M059J (cell line): ENCODE measurements at regions not wholly inside any gene's neighbourhood (a gene's known extent, or its start where the extent isn't known, plus 50 kb on each side); places are given as distances from the start of the nearest gene placed in this dataset.
"Not testable (repeated sequence)": the region's sequence is repeated elsewhere in the genome, so short reads cannot be mapped to it uniquely, and the experiment has no call there.

Experiments used
- DNase-seq: peaks from one replicate; pipeline ENCODE4 v3.0.0-alpha.2; 2012; ENCODE audit warnings: low read depth

DNA sequence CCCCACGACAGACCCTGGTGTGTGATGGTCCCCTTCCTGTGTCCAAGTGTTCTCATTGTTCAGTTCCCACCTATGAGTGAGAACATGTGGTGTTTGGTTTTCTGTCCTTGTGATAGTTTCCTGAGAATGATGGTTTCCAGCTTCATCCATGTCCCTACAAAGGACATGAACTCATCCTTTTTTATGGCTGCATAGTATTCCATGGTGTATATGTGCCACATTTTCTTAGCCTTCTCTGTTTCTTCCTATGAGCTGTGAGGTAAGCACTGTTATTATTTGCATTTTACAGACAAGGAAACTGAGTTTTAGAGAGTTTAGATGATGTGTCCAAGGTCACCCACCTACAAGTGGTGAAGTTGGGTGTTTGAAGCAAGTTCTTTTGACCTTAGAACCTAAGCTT, 51.1 kb upstream of the BNC1 start:
- DNase-seq: not testable (repeated sequence)

DNA sequence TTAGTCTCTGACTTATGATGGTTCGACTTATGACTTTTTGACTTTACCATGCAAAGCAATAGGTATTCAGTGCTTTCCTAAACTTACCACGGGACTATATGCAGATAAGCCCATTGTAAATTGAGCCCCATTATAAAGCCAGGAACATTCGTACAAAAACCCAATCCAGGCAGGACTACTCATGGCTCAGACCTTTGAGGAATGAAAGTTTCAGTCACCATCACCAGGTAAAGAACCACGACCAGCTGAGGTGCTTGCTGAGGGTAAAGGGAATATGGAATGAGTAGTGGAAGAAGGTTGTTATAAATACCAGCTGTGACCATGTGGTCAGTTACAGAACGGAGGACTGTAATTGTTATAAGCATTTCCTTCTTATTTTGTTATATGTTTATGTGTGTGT, 54.9 kb upstream of the BNC1 start:
- DNase-seq: no peak

DNA sequence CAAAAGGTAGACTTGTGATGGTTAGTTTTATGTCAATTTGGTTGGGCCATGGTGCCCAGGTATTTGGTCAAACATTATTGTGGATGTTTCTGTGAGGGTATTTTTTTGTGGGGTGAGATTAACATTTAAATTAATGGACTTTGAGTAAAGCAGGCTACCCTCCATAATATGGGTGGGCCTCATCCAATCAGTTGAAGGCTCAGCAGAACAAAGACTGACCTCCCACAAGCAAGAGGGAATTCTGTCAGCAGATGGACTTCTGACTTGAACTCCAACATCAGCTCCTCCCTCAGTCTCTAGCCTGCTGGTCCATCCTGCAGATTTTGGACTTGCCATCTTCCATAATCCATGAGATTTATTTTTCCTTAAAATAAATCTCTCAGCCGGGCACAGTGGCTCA, 55.6 kb upstream of the BNC1 start:
- no peak for DNase-seq

DNA sequence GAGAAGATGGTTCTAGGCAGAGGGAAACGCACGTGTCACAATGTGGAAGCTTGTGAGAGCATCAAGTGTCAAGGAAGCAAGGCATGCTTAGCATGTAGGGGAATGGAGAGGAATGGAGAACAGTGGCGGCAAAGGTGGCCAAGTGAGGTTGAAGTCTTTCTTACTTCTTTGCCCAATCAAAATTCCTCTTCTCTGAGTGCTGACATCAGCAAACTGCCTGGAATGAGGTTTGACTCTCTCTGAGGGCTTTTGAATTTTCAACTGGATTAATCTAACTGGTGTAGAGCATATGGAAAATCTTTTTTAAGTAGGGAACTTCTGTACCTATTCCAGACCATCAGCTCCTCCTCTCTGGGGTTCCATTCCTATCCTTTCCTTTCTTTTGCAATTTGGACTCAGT, 61.9 kb upstream of the BNC1 start:
- no peak for DNase-seq

DNA sequence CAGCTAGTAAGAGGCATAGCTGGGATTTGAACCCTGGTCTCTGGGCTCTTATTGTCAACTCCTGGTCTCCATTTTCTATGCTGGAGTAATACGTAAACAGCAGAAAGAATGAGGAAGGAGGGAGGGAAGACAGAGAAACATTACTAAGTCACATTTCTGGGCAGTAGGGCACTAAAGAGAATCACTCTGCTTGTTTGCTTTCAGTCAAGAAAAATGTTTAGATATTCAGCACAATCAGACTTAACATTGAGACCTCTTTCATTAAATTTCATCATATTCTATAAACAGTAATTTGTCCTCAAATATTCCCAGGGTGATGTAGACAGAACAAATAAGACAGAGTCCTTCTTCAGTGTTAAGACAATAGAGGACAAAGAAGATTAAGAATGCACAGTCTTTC, 67.7 kb upstream of the BNC1 start:
- no peak for DNase-seq

DNA sequence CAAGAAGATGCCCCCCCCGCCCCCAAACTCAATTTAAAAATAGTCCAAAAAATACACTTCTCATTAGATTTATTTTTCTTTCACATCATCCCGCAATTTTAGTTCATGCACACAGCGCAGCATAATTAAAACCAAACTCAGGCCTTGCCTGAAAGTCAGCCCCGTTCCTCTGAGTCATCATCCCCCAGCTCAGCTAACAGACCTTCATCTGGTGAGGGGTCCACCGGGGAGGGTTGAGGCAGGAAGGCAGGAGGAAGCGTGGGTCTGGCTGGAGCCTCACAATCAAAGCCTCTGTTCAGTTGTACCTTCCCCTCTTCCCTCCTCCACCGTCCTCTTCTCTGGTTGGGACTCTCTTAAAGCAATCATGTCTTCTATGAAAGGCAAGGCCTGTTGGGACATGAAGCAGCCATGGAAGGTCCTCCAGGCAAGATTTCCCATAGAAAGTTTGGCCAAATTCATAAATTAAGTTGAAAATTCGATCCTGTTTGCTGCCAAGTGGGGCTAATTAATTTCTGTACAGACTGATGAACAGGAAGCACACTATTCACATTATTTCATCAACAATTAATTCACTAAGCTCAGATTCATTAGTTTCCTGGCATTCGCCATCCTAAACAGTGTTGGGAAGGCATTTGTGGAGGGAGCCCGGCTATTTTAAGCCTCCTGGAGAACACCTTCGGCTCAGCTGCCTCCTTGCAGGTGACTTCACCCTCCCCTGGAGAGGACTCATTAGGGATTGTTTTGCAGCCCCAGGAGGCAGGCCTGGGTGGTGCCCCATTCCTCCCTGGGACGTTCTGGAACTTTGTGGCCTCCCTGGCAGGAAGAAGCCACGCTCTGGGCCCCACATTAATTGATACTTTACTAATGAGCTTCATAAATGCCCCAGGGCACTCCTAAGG, 72.3 kb upstream of the BNC1 start:
- no peak for DNase-seq

DNA sequence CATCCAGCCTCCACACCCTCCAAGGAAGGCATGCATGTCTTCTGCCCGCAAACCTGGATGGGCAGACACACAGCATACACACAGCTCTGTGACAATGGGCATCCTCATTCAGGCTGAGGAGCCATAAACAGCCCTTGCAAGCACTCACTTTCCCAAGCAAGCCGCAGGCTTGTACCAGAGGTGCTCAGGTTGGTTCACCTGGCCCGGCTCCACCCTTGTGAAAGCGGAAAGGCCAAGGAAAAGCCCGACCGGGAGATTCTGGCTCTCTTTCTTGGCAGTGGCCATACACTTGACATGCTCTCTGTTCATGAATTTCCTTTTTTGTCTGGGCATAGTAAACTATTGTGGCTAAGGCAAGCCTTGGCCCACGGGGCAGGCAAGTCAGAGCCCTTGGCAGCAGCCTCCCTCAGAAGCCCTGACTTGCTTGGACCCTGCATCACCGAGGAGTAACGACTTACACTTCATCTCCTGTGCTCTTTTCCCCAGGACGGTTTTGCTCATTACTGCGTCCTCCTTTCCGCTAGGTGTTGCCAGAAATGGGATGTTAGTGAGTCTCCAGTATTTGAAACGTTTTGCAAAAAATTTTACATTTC, 74.6 kb upstream of the BNC1 start:
- DNase-seq: no peak

DNA sequence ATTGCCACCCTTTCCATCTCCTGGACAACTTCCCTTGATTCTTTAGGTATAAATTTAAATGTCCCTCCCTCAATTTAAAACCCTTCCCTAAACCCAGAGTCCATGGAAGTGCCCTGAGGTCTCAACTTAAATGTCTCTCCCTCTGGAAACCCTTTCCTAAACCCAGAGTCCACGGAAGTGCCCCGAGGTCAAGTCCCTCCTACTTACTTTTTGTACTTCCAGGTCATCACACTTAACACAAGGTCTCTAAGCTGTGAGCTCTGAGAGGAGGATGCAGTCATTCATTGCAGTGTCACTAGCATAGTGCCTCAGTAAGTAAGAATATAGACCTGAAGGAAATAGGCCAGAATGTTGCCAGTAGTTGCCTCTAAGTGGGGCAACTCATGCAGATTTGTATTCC, 78.2 kb upstream of the BNC1 start:
- DNase-seq: no peak

DNA sequence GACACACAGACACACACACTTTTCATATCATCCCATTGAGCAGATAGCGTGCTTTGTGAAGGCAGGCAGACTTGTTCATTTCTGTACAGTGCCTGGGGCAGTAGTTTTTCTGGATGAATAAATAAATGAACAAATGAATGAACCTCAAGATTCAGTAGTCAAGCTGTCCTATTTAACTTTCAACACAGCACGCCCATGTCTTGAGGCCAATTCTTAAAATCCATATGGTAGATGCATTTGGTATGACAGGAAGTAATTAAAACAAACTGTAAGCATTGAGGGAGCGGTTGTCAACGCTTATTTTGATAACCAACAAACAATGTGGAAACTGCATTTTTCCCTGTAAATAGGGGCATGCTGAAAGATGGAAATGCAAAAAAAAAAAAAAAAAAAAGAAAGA, 80.0 kb upstream of the BNC1 start:
- no peak for DNase-seq

DNA sequence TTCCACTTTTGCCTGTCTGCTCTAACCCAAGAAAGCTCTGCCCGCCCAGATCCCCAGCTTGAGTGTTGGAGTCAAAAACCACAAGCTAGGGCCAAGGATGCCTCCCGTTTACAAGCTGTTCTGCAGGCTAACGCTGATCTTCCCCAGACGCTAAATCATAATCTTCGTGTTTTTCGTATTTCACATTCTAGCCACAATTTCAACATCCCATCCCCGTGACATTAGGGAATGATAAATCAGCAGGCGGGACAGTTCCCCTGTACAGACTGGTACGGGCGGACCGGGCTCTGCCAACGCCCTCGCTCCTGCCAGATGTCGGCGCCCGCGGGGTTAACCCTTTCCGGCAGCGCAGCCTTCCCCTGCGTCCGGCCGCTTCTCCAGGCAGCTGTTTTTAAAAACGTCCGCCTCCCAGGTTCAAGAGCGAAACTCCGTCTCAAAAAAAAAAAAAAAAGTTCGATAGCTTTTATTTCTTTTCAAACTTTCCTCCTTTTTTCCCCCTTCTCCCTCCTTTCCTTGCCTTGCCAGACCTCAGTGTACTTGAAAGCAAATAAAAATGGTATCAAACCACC, 81.0 kb upstream of the BNC1 start:
- DNase-seq: peak; percentile 49

DNA sequence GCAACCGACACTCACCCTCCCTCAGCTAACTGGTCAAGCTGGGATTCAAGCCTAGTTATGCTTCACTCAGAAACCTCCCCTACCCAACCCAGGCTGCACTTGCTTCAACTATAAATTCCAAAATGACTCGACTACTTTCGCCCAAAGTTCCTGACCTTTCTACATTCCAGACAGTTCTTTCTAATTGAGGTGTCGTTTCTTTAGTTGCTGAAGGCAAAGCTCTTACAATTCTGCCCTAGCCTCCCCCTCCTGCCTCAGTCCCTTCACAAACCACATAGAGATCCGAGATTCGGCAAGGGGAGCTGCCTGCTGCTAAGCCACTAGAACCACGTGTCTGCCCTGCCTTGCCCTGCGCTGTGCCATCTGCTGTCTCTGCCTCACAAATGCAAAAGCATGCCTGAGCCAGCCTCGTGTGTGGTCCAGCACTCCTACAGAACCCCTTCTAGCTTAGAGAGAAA, 74.7 kb upstream of the SH3GL3 start:
- DNase-seq: peak; percentile 42

DNA sequence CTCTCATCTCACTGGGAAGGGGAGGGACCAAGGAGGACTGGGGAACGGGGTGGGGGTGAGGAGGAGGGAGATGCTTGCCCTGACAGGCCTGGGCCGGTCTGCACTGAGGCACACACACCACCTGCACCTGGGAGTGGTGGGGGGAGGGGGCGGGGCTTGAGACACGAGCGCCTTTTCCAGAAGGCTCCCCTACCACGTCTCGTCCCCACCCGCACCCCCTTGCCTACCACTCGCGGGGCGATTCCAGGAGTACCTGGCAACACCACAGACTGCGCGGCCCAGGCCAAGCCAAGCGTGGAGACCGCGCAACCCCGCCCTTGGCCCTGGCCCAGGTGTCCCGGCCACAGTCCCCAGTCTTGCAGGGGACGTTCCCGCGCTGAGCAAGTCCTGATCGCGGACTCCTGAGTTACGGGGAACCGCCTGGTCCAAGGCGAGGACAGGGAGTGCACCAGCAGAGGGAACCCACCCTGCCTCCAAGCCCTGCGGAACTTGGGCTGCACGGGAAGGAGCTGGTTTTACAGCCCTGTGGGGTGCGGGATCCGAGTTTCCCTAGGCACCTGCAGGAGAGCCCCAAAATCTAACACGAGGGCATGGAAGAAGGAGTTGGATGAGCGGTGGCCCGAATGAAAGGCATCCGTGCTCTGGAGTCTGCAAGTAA, 68.1 kb upstream of the SH3GL3 start:
- no peak for DNase-seq

DNA sequence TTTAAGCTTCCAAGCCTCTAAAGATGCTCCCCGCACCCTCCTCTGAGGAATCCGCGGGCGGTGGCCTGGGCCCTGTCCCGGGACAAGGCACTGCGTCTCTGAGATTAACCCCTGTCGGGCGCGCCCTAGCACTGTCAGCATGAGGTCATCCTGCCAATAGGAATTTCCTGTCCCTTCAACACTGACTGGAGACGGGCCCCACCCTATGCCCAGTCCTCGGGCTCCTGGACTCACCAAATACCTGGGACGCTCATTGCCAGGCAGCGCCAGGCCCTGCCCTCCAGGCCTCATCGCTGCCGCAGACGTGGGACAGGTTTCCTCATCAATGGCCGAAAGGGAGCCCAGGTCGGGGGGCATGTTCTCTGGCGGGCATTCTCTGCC, 67.6 kb upstream of the SH3GL3 start:
- DNase-seq: peak; percentile 76

DNA sequence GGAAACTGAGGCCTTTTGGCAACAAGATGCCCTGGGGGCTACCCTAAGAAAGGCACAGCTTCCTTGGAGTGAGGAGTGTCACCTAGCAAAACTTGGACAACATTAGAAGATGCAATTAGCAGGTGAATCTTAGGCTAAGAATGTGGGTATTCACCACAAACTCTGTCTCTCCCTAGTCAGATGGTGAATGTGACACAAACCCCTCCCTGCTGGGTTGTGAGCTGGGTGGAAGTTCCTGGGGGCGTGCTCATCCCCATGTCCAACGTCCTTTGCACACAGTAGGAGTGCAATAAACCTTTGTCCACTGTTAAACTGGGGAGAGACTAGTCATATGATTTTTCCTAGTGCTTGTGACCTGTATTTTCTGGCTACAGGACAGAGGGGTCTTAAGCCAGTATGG, 67.1 kb upstream of the SH3GL3 start:
- DNase-seq: peak; percentile 82

DNA sequence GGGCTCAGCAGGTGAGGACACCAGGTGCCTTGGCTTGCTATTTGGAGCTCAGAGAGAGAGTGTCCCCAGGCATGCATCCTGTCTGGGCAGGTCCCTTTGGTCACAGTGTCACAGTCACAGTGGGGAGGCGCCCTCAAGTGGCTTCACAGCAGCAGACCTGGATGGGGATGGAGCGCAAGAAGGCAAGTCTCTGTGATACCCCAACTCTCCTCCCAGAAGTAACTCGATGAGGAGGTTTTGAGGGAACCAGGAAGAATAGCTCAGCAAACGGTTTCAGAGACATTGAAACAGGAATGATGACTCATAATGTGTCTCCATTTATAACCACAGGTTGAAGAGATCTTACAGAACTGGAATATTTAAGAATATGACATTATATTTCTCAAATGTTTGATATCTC, 66.5 kb upstream of the SH3GL3 start:
- peak; percentile 71 for DNase-seq

DNA sequence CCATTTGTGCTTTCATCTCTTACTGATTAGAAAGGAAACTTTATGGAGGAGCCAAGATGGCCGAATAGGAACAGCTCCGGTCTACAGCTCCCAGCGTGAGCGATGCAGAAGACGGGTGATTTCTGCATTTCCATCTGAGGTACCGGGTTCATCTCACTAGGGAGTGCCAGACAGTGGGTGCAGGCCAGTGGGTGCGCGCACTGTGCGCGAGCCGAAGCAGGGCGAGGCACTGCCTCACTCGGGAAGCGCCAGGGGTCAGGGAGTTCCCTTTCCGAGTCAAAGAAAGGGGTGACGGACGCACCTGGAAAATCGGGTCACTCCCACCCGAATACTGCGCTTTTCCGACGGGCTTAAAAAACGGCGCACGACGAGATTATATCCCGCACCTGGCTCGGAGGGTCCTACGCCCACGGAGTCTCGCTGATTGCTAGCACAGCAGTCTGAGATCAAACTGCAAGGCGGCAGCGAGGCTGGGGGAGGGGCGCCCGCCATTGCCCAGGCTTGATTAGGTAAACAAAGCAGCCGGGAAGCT, 63.5 kb upstream of the SH3GL3 start:
- not testable (repeated sequence) for DNase-seq

DNA sequence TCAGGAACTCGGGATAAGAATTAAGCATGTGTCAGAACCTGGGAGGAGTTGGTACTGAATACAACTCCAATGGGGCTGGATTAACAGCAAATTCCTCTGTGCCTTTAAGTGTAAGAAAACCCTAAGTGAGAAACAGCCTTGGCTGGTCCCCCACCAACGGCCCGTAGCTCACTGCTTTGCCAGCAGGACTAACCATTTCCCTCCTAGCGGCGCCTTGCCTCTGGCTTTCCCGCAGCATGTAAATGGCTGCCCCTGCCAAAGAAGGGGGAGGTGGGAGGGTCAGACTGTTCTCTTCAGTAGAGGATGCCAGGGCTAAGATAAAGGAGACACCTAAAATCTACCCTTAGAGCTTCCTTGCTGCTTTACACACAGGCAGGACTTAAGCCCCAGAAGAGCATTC, 51.0 kb upstream of the SH3GL3 start:
- no peak for DNase-seq
